C4-2B (cell line): ENCODE measurements at regions not wholly inside any gene's neighbourhood (a gene's known extent, or its start where the extent isn't known, plus 50 kb on each side); places are given as distances from the start of the nearest gene placed in this dataset.

Source experiments
- ZFX ChIP-seq: fragments of 450-650 bp; IDR thresholded peaks from 2 replicates; pipeline ENCODE4 v1.6.1; 2017
- TF ChIP-seq, protein P1 (sequence below): fragments of 450-650 bp; conservative IDR thresholded peaks from 2 replicates; pipeline ENCODE4 v1.5.1; 2017; ENCODE audit warnings: mild to moderate bottlenecking

DNA sequence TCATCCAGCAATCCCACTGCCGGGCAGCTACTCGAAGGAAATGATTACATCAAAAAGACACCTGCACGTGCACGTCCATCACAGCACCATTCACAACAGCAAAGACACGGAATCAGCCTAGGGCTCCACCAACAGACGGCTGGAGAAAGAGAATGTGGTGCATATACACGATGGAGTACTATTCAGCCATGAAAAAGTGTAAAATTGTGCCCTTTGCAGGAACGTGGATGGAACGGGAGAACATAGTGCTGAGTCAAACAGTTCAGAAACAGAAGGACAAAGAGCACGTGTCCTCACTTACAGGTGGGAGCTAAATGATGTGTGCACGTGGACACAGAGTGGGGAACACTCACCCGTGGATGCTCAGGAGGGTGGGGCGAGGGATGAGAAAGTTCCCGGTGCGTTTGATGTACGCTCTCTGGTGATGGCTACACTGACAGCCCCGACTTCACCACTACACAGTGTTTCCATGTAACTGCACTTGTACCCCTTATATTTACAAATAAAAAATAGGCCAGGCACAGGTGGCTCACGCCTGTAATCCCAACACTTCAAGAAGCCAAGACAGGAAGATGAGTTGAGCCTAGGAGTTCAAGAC lies 92.0 kb downstream of the PDGFA start:
- TF ChIP-seq, protein P1, sequence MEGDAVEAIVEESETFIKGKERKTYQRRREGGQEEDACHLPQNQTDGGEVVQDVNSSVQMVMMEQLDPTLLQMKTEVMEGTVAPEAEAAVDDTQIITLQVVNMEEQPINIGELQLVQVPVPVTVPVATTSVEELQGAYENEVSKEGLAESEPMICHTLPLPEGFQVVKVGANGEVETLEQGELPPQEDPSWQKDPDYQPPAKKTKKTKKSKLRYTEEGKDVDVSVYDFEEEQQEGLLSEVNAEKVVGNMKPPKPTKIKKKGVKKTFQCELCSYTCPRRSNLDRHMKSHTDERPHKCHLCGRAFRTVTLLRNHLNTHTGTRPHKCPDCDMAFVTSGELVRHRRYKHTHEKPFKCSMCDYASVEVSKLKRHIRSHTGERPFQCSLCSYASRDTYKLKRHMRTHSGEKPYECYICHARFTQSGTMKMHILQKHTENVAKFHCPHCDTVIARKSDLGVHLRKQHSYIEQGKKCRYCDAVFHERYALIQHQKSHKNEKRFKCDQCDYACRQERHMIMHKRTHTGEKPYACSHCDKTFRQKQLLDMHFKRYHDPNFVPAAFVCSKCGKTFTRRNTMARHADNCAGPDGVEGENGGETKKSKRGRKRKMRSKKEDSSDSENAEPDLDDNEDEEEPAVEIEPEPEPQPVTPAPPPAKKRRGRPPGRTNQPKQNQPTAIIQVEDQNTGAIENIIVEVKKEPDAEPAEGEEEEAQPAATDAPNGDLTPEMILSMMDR: no peak
- no peak for TF ChIP-seq ZFX
